Hematopoietic multipotent progenitor cell (in vitro differentiated cells): ENCODE measurements at regions not wholly inside any gene's neighbourhood (a gene's known extent, or its start where the extent isn't known, plus 50 kb on each side); places are given as distances from the start of the nearest gene placed in this dataset.

Source experiments
- DNase-seq, 3 donors: peaks; one replicate each; pipeline ENCODE4 v3.0.0-alpha.2; 2011 to 2015; ENCODE audit warnings: low read depth in 2 of 3, low spot score in 2 of 3

- no peak for DNase-seq
These were observed 104.0 kb upstream of the KIAA1217 start for GRCh38 chr10:24104895-24105294.

- no peak for DNase-seq
These were observed 95.0 kb upstream of the KIAA1217 start for GRCh38 chr10:24113901-24114300.

- no peak for DNase-seq
These were observed 94.4 kb upstream of the KIAA1217 start for GRCh38 chr10:24114556-24114955.

- DNase-seq, result no peak
These were observed 93.5 kb upstream of the KIAA1217 start for GRCh38 chr10:24115403-24115802.

- no peak for DNase-seq
These were observed 90.7 kb upstream of the KIAA1217 start for GRCh38 chr10:24118246-24118645.

GRCh38 chr10:24119896-24120295, 89.0 kb upstream of the KIAA1217 start:
- DNase-seq, result no peak

- no peak for DNase-seq
These were observed 88.3 kb upstream of the KIAA1217 start for GRCh38 chr10:24120646-24121045.

GRCh38 chr10:24127516-24127915, 81.4 kb upstream of the KIAA1217 start:
- DNase-seq, result no peak

GRCh38 chr10:24128066-24128730, 80.7 kb upstream of the KIAA1217 start:
- DNase-seq, result no peak

GRCh38 chr10:24132741-24133140, 76.2 kb upstream of the KIAA1217 start:
- no peak for DNase-seq

- no peak for DNase-seq
These were observed 75.1 kb upstream of the KIAA1217 start for GRCh38 chr10:24133835-24134234.

GRCh38 chr10:24136070-24136469, 72.9 kb upstream of the KIAA1217 start:
- no peak for DNase-seq

GRCh38 chr10:24147321-24147720, 61.6 kb upstream of the KIAA1217 start:
- no peak for DNase-seq

- DNase-seq, result no peak
These were observed 59.3 kb upstream of the KIAA1217 start for GRCh38 chr10:24149640-24150039.

- no peak for DNase-seq
These were observed 58.1 kb upstream of the KIAA1217 start for GRCh38 chr10:24150853-24151252.

- no peak for DNase-seq
These were observed 56.7 kb upstream of the KIAA1217 start for GRCh38 chr10:24152270-24152669.

GRCh38 chr10:24153031-24153430, 55.9 kb upstream of the KIAA1217 start:
- no peak for DNase-seq

- DNase-seq, result no peak
These were observed 55.4 kb upstream of the KIAA1217 start for GRCh38 chr10:24153537-24153936.

GRCh38 chr10:24156686-24157085, 52.3 kb upstream of the KIAA1217 start:
- no peak for DNase-seq

GRCh38 chr10:24157567-24157966, 51.4 kb upstream of the KIAA1217 start:
- no peak for DNase-seq
